ENCODE measurements at regions not wholly inside any gene's neighbourhood (a gene's known extent, or its start where the extent isn't known, plus 50 kb on each side); places are given as distances from the start of the nearest gene placed in this dataset.
"Not testable (repeated sequence)": the region's sequence is repeated elsewhere in the genome, so short reads cannot be mapped to it uniquely, and the experiment has no call there.

- in situ Hi-C loops (cut with MboI; ENCODE audit: low sequenced_read_pairs), result no loop called here
Measured at GRCh38 chr4:81790477-81790876, 318.8 kb upstream of the RASGEF1B start.

DNA sequence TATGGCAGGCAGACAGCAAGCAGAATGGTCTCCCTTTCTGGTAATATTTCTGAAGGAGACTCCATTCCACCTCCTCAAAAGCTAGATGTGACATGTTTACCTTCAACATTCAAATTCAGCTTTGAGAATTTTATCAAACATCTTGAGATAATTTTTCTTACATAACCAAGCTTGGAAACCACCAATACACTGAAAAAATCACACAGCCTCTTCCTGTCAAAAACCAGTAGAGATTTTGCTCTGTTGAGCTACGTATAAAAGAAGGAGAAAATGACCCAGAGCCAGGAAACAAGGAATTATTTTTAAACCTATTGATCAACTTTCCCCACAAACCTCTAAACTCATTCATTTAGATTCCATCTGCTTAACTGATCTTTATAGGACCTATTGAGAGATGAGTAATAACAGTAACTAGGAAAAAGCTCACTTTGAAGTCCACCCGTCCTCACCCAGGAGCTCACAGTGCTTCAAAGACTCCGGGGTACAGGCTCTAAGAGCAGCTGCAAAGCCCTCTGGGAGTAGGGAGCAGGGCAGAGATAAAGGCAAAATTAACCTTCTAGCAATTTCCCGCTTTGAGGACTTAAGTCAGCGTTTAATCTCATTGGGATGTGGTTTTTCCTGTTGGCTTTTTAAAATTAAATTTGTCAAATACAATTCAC is 318.2 kb upstream of the RASGEF1B start:
- in situ Hi-C loops (cut with MboI; ENCODE audit: low sequenced_read_pairs), result no loop called here

DNA sequence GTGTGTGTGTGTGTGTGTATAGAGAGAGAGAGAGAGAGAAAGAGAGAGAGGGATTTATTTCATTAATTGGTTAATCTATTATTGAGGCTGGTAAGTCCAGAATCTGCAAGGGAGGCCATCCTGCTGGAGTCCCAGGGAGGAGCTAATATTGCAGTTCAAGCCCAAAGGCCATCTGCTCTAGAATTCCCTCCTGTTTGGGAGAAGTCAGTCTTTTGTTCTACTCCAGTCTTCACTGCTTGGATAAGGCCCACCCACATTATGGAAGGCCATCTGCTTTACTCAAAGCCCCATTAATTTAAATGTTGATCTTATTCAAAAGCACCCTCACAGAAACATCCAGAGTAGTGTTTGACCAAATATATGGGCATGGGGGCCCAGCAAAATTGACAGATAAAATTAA is 317.5 kb upstream of the RASGEF1B start:
- in situ Hi-C loops (cut with MboI; ENCODE audit: low sequenced_read_pairs), result no loop called here

DNA sequence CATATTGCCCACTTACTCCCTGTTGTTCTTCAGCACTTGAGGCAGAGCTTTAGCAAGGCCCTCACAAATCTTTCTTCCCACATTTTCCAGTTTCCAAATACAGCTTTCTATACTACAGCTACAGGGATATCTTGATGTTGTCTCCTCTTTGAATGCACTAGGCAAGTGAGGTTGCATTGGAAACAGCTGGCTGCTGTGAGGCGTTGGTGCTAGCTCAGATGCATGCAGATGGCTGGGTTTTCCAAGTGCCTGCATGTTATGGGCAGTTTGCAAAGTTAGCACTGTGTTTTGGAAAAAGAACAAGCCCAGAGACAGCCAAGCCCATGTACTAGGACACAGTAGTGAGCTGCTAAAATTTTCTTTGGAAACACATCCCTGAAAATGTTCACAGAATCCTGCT is 315.1 kb upstream of the RASGEF1B start:
- in situ Hi-C loops (cut with MboI; ENCODE audit: low sequenced_read_pairs), result no loop called here

DNA sequence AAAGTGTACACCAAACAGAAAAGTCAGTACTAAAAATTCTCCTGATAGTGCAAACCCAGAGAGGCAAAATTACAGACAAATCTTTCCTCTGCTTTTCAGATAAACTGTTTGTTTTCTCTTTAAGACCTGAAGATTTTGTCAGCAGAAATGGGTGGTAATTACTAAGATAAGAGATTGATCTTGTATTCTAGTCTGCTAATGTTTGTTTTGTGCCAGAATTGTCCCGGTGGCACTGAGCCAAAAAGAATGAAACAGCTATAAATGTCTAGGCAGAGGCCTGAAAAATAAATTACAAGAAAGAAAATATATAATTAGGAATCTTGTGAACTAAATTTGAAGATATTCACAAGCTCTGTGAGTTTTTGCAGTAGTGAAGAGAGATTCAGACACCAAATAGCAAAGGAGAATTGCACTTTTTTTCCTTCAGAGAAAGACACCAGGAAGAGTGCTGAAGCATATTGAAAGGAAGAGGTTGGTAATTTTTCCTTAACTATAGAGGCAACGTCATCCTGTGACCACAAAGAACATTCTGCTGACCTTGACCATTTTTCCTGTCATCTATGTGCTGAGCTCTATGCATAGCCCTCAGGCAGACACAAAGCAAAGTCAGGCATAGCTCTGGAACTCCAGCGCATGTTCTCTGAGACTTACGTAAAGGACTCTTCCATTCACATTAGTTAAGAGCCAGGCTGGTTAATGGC is 314.5 kb upstream of the RASGEF1B start:
- in situ Hi-C loops (cut with MboI; ENCODE audit: low sequenced_read_pairs), result no loop called here

DNA sequence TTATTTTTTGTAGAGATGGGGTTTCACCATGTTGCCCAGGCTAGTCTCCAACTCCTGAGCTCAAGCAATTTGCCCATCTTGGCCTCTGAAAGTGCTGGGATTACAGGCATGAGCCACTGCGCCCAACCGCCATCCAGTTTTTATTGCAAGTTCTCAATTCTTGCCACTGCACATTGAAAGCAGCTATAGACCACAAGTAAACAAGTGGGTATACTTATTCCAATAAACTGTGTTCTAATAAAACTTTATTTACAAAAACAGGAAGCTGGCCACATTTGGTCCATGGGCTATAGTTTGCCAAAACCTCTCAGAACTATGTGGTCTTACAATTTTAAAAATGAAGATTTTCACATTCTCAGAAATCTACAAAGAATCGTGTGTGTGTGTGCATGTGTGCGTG is 313.6 kb upstream of the RASGEF1B start:
- in situ Hi-C loops (cut with MboI; ENCODE audit: low sequenced_read_pairs), result no loop called here

- in situ Hi-C loops (cut with MboI; ENCODE audit: low sequenced_read_pairs), result no loop called here
Measured at GRCh38 chr4:81783558-81783957, 311.9 kb upstream of the RASGEF1B start.

- in situ Hi-C loops (cut with MboI; ENCODE audit: low sequenced_read_pairs), result no loop called here
Measured at GRCh38 chr4:81781799-81782198, 310.1 kb upstream of the RASGEF1B start.

DNA sequence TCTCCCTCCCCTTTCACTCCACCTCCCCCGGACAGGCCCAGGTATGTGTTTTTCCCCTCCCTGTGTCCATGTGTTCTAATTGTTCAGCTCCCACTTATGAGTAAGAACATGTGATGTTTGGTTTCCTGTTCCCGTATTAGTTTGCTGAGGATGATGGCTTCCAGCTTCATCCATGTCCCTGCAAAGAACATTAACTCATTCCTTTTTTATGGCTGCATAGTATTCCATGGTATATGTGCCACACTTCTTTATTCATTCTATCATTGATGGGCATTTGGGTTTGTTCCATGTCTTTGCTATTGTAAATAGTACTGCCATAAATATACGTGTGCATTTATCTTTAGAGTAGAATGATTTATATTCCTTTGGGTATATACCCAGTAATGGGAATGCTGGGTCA is 306.0 kb upstream of the RASGEF1B start:
- in situ Hi-C loops (cut with MboI; ENCODE audit: low sequenced_read_pairs), result not testable (repeated sequence)

- in situ Hi-C loops (cut with MboI; ENCODE audit: low sequenced_read_pairs), result no loop called here
Measured at GRCh38 chr4:81776794-81777193, 305.1 kb upstream of the RASGEF1B start.

DNA sequence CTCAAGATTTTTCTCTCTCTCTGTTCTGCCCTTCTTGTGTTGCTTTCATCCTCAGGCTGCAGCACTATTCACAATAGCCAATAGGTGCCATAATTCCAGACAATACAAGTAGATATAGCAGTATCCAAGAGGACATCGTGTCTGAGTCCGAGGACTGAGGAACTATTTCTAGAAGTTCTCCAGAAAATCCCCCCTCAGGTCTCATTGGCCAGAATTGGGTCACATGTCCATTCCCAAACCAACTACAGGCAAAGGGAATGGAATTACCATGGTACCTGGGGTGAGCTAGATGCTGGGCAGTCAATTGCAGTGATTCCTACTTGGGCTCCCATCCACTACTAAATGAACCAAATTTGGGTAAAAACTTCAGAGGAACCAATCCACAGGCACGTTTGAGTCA is 301.9 kb upstream of the RASGEF1B start:
- in situ Hi-C loops (cut with MboI; ENCODE audit: low sequenced_read_pairs), result no loop called here

DNA sequence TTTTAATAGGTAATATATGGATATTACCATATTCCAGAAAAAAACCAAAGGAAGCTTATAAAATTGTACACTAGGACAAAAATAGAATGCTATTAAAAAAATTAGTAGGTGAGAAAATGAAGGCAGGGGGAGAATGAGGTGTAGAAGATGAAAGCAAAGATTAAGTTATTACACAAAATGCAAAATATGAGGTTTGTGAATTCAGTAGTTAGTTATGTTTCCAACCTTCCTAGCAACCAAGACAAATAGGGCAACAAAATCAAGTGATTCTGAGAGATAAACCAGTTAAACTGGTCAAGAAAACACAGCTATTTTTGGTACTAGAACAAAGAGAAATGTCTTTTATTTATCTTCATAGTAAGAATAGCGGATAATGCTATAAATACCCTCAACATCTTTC is 300.0 kb upstream of the RASGEF1B start:
- in situ Hi-C loops (cut with MboI; ENCODE audit: low sequenced_read_pairs), result no loop called here

GRCh38 chr4:81769244-81769643 is 297.5 kb upstream of the RASGEF1B start:
- in situ Hi-C loops (cut with MboI; ENCODE audit: low sequenced_read_pairs), result no loop called here

GRCh38 chr4:81758574-81759264 is 287.0 kb upstream of the RASGEF1B start:
- in situ Hi-C loops (cut with MboI; ENCODE audit: low sequenced_read_pairs), result no loop called here

- in situ Hi-C loops (cut with MboI; ENCODE audit: low sequenced_read_pairs), result no loop called here
Measured at GRCh38 chr4:81757691-81758090, 286.0 kb upstream of the RASGEF1B start.

GRCh38 chr4:81756973-81757372 is 285.3 kb upstream of the RASGEF1B start:
- in situ Hi-C loops (cut with MboI; ENCODE audit: low sequenced_read_pairs), result no loop called here

DNA sequence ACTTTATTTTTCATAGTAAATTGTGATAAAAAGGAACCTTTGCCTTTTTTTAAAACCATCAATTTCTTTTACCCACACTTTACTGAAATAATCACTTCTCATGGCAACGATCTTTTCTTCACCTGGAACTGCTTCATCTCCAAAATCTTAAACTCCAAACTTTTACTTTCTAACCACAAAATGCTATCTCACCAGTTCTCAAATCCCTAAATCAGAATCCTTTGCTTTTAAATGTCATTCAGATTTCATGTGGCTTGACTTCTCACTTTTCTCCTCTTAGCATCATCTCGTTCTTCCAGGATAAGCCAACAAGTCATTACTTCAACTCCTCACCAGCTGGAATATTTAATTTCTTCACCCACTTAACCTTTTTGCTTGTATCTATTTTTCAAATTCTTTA is 284.3 kb upstream of the RASGEF1B start:
- in situ Hi-C loops (cut with MboI; ENCODE audit: low sequenced_read_pairs), result no loop called here

GRCh38 chr4:81754169-81754568 is 282.5 kb upstream of the RASGEF1B start:
- in situ Hi-C loops (cut with MboI; ENCODE audit: low sequenced_read_pairs), result no loop called here

GRCh38 chr4:81751531-81752289 is 280.0 kb upstream of the RASGEF1B start:
- in situ Hi-C loops (cut with MboI; ENCODE audit: low sequenced_read_pairs), result no loop called here

DNA sequence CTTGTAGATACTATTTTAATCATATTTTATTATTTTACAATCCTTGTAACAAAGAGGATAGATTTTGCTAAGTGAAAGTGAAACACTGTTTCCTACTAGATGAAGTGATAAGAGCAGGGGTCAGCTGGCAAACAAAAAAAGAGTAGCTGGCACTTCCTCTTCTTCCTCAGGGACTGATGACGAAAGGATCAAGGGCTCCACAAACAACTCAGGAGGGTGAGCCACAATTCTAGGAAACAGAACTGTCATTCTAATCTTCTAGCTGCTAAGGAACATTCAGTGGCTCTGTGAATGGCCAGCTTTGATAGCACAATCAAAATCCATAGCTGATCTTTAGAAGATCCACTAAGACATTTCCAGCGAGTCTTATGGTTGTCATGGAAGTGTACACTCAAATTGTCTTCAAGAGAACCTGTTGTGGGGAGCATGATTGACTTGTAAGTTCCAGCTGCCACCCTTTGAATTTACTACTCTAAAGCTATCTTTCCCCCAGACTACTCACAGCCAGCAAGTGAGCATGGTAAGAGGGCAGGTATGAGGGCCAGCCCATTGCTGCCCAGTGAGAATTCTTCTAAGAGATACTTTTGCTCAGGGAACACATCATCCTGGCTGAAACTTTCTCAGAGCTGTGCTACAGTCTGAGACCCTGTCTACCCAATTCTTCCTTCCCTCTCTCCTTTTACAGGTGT is 275.7 kb upstream of the RASGEF1B start:
- in situ Hi-C loops (cut with MboI; ENCODE audit: low sequenced_read_pairs), result no loop called here

DNA sequence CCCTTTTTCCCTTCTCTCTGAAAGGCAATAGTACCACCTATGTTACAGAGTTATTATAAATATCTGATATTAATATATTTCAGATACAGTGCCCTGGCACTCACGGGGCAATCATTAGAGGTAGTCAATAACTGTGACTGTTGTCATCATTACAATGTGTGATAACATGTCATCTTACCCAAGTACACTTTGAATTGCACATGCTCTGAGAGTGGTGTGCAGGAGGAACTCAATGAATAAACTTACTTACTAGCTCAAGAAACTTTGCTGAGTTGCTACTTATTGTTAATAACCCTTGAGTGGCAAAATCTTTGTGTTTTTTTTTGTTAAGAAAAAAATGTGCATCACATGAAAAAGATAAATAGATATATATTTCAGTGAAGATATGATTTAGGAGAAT is 275.1 kb upstream of the RASGEF1B start:
- in situ Hi-C loops (cut with MboI; ENCODE audit: low sequenced_read_pairs), result no loop called here

Data from HL-60/S4 treated with phorbol 12-myristate 13-acetate at 8.2 ng/mL for 4 days and 3 days (cell line).